ENCODE measurements at regions not wholly inside any gene's neighbourhood (a gene's known extent, or its start where the extent isn't known, plus 50 kb on each side); places are given as distances from the start of the nearest gene placed in this dataset.

DNA sequence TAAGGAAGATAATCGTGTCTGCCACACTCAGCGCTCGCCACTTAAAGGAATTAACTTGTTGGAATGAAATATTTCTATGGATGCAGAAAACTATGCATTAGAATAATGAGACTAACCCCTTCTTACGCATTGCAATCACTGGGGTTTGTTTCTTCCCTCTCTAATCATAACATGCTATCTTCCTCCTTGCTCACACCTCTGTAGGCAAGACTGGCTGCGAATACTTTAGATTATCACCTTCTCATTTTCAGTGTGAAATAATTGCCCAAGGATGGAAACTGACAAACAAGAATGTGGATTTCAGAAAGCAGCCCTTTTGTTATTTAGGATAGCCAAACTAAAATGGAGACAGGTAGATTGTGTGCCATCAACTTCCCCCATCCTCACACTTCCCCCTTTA is 349.4 kb downstream of the MID1IP1 start:
- TF ChIP-seq, protein P1, sequence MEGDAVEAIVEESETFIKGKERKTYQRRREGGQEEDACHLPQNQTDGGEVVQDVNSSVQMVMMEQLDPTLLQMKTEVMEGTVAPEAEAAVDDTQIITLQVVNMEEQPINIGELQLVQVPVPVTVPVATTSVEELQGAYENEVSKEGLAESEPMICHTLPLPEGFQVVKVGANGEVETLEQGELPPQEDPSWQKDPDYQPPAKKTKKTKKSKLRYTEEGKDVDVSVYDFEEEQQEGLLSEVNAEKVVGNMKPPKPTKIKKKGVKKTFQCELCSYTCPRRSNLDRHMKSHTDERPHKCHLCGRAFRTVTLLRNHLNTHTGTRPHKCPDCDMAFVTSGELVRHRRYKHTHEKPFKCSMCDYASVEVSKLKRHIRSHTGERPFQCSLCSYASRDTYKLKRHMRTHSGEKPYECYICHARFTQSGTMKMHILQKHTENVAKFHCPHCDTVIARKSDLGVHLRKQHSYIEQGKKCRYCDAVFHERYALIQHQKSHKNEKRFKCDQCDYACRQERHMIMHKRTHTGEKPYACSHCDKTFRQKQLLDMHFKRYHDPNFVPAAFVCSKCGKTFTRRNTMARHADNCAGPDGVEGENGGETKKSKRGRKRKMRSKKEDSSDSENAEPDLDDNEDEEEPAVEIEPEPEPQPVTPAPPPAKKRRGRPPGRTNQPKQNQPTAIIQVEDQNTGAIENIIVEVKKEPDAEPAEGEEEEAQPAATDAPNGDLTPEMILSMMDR (conservative IDR thresholded peaks at IDR 0.05; ENCODE audit: low read depth, low read length) = no peak
- no peak for TF ChIP-seq EZH2 (IDR thresholded peaks at IDR 0.05; ENCODE audit: low read length, unreplicated experiment)
